Stimulated activated CD8-positive, alpha-beta memory T cell treated with anti-CD3 and anti-CD28 coated beads, Interleukin-2, amount 100 ng/mL, for 48 hours (primary cell): ENCODE measurements at regions not wholly inside any gene's neighbourhood (a gene's known extent, or its start where the extent isn't known, plus 50 kb on each side); places are given as distances from the start of the nearest gene placed in this dataset.
"Not testable (repeated sequence)": the region's sequence is repeated elsewhere in the genome, so short reads cannot be mapped to it uniquely, and the experiment has no call there.

Experiments used
- DNase-seq, 2 donors: peaks; one replicate each; pipeline ENCODE4 v3.0.0-alpha.2; 2020; ENCODE audit warnings: low read depth in 2 of 2

DNA sequence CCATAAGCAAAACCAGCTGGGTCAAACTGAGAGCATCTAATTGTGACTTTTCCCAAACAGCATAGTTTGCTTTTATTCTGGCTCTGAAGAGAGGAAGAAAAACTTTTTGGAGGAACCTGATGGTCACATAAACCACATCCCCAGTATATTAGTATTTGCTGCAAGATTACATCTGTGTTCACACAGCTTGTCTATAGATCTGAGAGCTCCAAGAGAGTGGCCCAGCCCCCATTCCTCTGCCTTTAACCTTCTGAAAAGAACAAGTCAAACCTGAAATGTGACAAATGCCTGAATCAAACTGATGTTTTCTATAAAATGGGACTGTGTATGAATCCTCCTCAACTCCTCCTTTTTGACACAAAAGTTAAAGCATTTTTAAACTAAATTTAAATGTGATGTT, 435.2 kb downstream of the ZNF479 start:
- DNase-seq = not testable (repeated sequence)

DNA sequence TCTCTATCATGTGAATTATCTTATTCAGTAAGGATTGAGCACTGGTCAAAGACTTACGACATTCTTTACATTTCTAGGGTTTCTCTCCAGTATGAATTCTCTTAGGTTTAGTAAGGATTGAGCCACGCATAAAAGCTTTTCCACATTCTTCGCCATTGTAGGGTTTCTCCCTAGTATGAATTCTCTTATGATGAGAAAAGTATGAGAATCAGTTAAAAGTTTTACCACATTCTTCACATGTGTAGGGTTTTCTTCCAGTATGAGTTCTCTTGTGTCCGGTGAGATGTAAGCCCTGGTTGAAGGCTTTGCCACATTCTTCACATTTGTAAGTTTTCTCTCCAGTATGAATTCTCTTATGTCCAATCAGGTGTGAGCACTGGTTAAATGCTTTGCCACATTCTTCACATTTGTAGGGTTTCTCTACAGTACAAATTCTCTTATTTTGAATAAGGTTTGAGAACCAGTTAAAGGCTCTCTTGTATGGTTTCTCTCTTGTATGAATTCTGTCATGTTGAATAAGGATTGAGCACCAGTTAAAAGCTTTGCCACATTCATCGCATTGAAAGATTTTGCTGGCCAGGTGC, 445.9 kb downstream of the ZNF479 start:
- DNase-seq = no peak

DNA sequence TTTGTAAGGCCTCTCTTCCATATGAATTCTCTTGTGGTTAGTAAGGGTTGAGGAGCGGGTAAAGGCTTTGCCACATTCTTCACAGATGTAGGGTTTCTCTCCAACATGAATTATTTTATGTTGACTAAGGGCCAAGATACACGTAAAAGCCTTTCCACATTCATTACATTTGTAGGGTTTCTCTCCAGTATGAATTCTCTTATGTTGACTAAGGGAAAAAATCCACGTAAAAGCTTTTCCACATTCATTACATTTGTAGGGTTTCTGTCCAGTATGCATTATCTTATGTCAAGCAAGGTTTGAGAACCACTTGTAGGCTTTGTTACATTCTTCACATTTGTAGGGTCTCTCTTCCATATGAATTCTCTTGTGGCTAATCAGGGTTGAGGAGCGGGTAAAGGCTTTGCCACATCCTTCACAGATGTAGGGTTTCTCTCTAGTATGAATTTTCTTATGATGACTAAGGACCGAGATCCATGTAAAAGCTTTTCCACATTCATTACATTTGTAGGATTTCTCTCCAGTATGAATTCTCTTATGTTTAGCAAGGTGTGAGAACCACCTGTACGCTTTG, 493.0 kb downstream of the ZNF479 start:
- no peak for DNase-seq

DNA sequence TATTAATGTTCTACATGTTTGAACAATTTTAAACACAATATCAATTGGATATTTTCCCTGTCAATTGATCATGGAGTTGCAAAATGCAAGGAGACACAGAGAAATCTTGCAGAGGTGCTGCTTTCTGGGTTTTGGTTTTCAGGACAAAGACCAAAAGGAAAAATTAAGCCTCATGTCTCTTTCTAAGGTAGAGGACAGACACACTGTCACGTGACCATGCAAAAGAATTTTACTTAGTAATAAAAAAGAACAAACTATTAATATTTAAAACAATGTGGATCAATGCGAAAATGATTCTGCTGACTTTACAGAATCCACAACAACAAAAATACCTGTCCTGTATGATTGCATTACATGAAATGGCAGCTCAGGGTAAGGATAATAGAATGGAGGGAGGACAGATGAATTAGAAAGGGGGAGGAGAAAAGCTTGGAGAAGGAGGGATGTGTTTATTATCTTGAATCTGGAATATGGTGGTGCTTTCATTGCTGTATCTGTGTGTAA, 493.7 kb upstream of the NUPR2 start:
- no peak for DNase-seq

DNA sequence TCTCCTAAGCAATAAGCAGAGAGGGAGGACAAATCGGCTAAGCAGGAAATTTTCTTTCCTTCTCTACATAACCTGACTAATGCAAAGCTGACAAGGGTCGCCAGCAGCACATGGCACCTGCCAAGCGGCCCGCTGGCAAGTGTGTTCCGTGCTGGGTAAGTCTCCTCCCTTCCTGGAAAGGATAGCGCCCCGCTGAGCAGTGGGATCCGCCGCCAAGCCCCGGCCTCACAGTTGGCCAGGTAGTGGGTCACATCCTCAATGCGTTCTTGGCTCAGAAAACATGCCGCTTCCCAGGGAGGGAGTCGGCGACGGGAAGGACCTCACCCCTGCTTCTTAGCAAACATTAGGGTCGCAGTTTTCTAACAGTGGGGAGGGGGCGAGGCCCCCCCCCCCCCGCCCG, 488.9 kb upstream of the NUPR2 start:
- no peak for DNase-seq

DNA sequence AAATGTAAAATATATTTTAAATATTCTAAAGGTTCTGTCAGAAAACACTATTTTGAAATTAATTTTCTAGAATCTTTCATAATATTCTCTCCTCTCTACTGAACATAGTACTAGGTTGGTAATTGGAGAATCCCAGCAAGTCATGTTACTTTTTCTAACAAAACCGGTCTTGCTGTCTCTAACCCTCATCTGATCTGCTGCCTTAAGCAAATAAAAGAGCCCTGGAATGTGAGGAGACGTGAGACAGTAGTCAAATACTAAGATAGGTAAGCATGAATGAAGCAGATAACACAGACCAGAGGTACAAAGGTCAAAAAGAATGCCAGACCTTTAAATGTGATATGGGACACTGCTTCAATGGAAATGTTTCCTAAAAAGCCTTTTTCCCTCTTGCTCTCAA, 462.4 kb upstream of the NUPR2 start:
- DNase-seq = no peak

DNA sequence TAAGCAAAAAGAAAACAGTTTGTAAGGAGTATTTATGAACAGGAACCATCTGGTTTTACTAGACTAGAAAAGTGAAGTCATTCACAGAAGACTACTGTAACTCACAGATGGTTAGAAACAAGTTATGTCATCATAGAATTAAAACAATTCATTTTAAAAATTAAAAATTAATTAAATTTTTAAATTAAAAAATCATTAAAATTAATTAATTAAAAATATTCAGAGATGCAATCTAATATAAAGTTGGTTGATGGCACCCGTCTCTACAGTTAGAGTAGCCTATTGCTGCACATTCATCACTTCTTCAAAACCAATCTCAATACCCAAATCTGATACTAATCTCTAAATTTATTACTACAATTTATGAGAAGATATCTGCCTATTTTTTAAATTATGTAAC, 454.8 kb upstream of the NUPR2 start:
- DNase-seq = no peak

DNA sequence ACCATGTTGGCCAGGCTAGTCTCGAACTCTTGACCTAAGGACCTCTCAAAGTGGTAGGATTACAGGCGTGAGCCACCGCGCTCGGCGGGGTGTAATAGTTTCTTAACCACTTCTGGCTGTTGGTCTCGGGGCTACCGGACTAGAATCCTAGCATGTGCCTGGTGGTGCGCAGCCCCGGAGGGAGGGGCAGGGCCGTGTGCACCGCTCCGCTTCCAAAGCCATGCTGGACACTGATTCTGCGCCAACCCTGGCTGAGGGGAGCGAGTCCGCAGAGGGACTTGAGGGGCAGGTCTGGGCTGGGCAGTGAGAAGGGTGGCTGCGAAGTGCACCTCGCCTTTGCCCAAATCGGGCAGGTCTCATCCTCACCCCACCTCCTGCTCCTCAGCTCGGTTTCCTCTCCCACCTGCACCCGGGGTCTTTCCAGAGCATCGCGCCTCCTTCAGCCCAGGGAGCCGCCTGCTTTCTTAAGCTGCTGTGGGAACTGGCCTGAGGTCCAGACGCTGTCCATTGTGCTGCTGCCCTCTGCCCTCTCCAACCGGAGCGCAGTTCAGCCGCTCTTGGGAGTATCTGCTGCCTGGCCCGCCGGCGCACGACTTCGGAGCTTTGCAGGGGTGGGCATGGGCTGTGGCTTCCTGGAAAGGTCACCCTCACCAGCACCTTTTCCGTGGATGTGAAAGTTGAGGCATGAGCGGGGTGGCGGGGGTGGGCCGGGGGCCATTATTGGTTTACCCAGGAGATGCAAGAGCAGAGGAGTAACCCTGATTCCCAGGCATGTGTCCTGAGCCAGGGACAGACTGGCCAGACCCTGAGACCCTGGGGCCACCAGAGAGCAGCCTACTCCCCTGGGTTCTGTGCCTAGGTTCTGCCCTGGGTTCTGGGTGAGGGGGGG, 422.6 kb upstream of the NUPR2 start:
- DNase-seq = no peak

DNA sequence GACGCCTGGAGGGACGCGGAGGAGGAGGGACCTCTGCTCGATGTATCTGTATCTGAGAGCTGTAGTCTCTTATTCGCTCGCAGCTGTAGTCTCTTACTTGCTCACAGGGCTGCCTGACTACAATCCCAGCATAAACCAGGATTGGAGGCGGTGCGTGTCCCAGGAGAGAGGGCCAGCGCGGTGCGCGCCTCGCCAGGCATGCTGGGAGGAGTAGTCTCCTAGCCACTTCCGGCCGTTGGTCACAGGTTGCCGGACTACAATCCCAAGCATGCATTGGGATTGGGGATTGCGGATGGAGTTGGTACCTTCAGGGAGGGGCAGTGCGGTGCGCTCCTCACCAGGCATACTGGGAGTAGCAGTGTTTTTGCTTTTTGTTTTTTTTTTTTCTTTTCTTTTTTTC, 421.7 kb upstream of the NUPR2 start:
- DNase-seq = no peak

DNA sequence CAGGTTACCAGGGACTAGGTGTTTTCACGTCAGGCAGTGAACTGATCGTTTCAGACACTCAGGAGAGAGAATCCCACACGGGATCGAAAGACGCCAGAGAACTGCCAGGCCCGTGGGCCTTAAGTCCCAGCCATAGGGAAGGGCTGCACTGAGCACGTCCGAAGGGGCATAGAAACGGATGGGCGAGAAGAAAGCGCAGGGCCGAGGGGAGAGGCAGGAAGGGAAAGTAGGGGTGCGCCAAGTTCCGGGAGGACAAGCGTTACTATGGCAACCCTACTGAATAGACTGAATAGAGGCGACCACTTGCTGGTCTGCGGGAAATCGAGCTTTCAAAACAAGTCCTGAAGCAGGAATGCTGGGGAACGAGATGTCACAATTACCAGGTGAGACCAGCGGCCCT, 421.3 kb upstream of the NUPR2 start:
- DNase-seq = no peak

DNA sequence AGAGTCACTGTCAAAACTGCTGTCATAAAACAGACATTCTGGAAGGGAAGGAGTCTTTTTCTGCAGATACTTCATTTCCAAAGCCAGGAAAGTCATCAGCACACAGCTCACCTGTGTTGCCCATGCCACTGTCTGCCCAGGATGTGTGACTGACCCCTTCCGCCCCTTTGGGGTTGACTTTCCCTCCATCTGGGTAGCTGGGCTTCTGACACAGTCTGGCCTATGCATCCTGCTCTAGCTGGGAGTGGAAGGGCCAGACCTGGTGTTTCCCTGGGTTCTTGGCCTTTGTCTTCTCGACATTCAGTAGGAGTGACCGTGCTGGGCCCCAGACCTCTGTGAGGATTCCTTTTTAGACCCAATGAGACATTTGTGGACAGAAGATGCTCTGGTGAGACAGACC, 378.9 kb upstream of the NUPR2 start:
- no peak for DNase-seq

DNA sequence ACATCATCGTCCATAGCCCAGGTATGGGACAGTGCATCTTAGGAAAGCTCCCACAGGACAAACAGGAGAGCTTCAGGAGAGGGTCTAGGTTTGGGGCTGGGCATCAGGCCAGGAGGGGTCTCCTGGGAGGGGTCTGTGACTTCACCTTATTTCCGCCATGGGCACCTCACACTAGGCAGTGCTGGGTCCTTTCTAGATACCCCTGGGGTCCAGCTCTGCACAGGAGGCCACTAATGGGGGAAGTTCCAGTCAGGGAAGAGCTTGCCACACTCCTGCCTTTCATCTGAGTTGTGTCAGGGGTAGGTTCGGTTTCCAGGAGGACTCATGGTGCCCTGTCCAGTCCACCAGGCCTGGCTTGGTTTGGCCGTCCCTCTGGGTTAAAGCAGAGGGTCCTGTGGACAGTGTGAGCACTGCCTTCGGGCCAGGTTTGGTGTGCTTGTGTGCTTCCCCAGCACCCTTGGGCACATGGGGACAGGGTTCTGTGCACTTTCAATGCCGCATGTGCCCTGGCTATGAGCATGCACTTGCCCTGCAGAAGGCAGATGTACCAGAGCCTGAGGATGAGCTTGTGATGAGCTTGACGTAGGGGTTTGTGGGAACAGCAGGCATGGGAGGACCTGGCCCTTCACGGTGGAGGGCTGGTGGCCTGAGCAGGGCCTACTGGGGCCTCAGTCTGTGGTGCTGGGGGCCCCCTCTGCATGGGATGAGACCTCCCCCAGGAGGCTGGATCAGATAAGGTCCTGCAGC, 377.7 kb upstream of the NUPR2 start:
- no peak for DNase-seq

DNA sequence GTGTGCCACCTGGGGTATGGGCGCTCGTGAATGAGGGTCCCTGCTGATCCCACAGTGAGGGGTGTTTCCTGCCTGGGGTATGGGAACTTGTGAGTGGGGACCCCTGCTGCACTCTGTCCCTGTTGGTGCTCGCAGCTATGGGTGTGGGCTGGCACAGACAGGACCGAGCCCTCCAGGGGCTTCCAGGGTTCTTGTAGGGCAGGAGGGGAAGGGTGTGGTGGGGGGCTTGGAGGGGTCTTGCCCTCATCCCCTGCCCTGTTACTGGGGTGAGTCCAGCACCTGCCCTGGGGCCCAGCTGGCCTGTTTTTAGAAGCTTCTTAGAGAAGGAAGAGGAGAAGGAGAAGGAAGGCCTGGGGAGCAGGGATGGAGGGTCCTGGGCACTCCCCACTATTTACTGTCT, 377.0 kb upstream of the NUPR2 start:
- no peak for DNase-seq

DNA sequence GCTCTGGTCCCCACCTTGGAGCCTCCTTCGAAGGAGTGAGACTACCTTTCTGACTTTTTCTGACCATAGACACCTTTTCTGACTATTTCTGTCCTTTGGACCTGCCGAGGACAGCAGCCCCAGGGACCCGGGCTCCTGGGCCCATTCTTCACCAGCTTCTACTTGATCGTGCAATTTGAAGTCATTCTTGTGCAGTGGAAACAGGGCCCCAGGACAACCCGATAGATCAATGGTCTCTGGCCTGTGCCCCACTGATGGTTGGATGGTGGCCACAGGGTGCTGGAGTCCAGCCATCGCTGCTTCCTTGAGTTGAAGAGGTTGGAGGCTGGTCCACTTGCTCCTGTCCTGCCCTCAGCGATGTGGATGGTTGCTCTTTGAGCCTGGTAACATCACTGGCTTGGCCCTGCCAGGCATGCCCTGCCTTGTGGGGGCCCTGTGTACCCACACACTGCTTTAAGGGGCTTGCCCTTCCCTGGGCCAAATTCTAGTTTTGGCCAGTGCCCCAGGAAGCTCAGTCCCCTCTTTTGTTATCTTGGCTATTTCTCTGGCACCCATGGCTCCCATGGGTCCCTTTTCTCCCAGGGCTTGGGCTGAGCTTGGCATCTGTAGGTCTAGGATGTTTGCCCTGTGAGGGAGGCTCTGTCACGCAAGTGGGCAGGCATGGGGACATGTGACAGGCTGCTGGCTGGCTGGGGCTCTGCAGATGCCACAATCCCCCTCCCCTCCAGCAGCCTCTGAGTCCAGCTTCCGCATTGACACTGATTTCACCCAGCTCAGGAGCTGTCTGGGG, 375.6 kb upstream of the NUPR2 start:
- no peak for DNase-seq

DNA sequence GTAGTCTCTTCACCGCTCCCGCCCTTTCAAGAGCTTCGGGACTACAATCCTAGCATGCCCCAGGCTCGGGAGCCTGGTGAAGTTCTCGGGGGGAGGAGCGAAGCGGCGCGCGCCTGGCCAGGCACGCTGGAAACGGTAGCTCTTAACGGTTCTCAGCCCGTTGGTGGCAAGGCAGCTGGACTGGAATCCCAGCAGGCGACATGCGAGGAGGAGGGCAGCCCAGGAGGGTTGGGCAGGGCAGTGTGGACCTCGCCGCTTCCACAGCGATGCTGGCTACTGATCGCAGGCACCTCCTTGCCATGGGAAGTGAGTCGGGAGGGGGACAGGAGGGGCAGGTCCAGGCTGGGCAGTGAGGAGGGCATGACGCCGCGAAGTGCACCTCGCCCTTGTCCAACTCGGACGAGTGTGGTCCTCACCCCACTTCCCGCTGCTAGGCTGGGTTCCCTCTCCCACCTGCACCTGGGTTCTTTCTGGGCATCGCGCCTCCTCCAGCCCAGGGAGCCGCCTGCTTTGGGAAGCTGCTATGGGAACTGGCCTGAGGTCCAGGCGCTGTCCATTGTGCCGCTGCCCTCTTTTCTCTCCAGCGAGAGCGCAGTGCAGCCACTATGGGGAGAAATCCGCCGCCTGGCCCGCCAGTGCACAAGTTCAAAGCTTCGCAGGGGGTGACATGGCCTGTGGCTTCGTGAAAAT, 367.8 kb upstream of the NUPR2 start:
- no peak for DNase-seq

DNA sequence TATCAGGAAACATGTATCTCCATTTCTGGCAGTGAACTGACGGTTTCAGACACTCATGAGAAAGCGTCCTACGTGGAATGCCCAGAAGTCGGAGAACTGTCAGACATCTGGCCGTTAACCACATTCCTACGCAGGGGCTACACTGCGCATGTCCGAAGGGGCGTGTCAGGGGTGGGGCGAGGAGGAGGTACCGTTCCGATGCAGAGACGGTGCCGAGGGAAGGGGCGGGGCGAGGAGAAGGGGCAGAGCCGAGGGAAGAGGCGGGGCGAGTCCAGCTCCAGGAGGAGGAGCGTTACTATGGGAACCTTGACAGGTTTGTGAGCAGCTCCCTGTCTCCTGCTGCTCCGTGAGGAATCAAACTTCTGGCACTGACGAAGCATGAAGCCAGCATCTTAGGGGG, 366.9 kb upstream of the NUPR2 start:
- no peak for DNase-seq

DNA sequence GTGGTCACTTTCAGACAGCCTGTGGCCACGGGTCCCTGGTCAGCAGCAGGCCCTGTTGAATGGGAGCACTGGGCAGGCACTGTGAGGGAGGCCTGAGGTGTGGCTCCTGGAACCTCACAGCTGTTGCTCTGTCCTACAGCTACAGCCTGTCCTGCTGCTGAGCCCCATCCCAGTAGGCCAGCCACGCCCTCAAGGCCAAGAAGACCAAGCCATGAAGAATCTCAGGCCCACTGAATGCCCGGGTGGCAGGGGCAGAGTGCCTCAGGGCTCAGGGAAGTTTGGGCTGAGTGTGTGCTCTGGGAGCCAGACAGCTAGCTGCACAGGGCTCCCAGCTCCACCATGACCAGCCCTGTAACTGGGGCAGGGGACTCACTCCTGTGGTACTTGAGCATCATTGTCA, 363.5 kb upstream of the NUPR2 start:
- no peak for DNase-seq

DNA sequence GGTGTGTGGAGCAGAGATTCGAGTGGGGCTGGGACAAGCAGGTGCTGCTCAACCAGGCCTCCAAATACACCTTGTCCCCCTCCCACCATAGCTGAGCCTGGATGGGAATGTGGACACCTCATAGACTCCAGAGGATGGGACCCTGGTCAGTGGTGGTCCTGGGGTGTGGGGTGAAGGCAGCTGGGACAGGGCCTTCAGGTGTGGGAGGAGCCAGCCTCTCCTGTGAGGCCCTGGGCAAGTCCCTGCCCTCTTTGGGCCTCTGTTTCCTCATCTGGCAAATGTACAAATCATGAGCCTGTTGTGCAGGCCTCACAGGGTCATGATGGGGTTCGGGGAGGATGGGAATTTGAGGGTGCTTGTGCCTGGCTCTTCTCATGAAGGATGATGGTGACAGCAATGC, 362.9 kb upstream of the NUPR2 start:
- DNase-seq = no peak

DNA sequence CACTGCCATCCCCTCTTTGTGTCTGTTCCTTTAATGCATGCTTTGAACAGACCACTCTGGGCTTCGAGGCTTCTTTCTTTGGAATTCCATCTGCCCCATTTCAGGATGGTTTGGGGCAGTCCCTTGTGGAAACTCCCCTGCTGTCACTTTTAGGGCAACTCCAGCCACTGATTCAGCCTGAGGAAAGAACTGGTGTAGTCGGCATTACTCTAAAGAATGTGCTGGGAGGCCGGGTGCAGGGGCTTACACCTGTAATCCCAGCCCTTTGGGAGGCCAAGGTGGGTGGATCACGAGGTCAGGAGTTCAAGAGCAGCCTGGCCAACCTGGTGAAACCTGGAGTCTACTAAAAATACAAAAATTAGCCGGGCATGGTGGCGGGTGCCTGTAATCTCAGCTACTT, 358.1 kb upstream of the NUPR2 start:
- no peak for DNase-seq

DNA sequence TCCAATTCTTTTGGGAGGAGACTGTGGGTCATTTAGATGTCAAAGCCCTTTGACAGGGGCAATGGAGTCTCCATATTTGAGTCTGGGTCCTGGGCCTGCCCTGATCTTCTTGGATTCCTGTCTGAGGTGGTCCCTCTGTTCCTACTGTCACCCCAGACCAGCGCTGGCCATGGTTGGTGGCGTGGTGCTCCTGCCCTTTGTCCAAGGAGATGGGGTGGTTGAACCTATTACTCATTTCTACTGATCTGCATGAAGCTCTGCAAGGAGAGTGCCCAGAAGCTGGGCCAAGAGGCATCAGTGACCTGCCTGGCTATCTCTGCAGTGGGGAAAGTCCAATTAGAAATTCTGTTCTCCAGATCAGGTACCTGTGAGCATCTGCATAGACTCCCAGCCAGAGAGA, 355.6 kb upstream of the NUPR2 start:
- no peak for DNase-seq
